Endothelial cell of umbilical vein (primary cell): ENCODE measurements at regions not wholly inside any gene's neighbourhood (a gene's known extent, or its start where the extent isn't known, plus 50 kb on each side); places are given as distances from the start of the nearest gene placed in this dataset.

ENCODE experiments used
- BruUV-seq: library from RNA; stranded (reverse); fragments of 400-500 nt; replicated peaks from 2 replicates; lab custom pipeline; 2021; lab: Mats Ljungman, UMichigan
- CTCF ChIA-PET: fragments of 300-600, 350-600 bp; sonication (Branson Sonifier 250); formaldehyde crosslinking; loops from one replicate; lab custom pipeline; 2021; ENCODE audit warnings: antibody characterized with exemption, inconsistent platforms; lab: Charles Lee
- POLR2A ChIA-PET: fragments of 300-600, 350-600 bp; sonication (Branson Sonifier 250); formaldehyde crosslinking; loops from one replicate; lab custom pipeline; 2021; ENCODE audit warnings: antibody characterized with exemption, inconsistent platforms; lab: Charles Lee
- DNase-seq: peaks from one replicate; pipeline ENCODE4 v3.0.0-alpha.2; 2011; ENCODE audit warnings: low read depth, low spot score
- FAIRE-seq: peaks from 2 replicates; lab custom pipeline; 2011; peaks lifted over from hg19 to GRCh38; lab: Jason Lieb, UNC
- H2AFZ ChIP-seq: 2 replicates; pipeline ENCODE4 v1.6.0; 2012; ENCODE audit warnings: low read depth, low read length, control low read depth, inconsistent platforms
- H3K27ac ChIP-seq: 2 replicates; pipeline ENCODE4 v1.5.1; 2011; ENCODE audit warnings: low read depth, mild to moderate bottlenecking, control low read depth, low read length, moderate library complexity; ENCODE audit not compliant: insufficient read depth
- H3K27me3 ChIP-seq, 2 experiments: 2 replicates each; pipeline versions ENCODE4 v1.6.0 to v1.6.1; 2011; ENCODE audit warnings: low read length in 2 of 2, mixed read lengths in 1 of 2; ENCODE audit not compliant: control insufficient read depth in 2 of 2, insufficient read depth in 2 of 2
- H3K36me3 ChIP-seq, 2 experiments: 2 replicates in 1 of 2; 3 replicates in 1 of 2; pipeline ENCODE4 v1.5.1; 2011; ENCODE audit warnings: low read length in 2 of 2, mild to moderate bottlenecking in 1 of 2, moderate library complexity in 1 of 2; ENCODE audit not compliant: control insufficient read depth in 2 of 2, insufficient read depth in 2 of 2; ENCODE audit errors: extremely low read depth in 1 of 2
- H3K4me1 ChIP-seq: 3 replicates; pipeline ENCODE4 v1.5.1; 2011; ENCODE audit warnings: mild to moderate bottlenecking, low read length; ENCODE audit not compliant: control insufficient read depth, insufficient read depth; ENCODE audit errors: extremely low read depth
- H3K4me2 ChIP-seq: 2 replicates; pipeline ENCODE4 v1.6.1; 2011; ENCODE audit warnings: low read length, control low read depth, mixed read lengths; ENCODE audit not compliant: insufficient read depth
- H3K4me3 ChIP-seq, 3 experiments: fragments of 200-600 bp in 1 of 3; sonication (generic), shearing (Covaris generic) in 1 of 3; replicated peaks in 1 of 3; 2 replicates each; pipeline ENCODE4 v1.5.1; 2011 to 2016; ENCODE audit warnings: control low read depth in 3 of 3, low read length in 3 of 3, mild to moderate bottlenecking in 2 of 3, inconsistent platforms in 1 of 3, low read depth in 1 of 3, moderate library complexity in 1 of 3; ENCODE audit not compliant: insufficient read depth in 1 of 3
- H3K79me2 ChIP-seq: 2 replicates; pipeline ENCODE4 v1.6.0; 2012; ENCODE audit warnings: low read length, inconsistent platforms; ENCODE audit not compliant: control insufficient read depth, insufficient read depth
- H3K9ac ChIP-seq: replicated peaks from 2 replicates; pipeline ENCODE3; 2011; ENCODE audit warnings: low read length, control low read depth; ENCODE audit not compliant: insufficient read depth; ENCODE audit errors: extremely low read depth
- H3K9me1 ChIP-seq: replicated peaks from 3 replicates; pipeline ENCODE4 v1.6.0; 2011; ENCODE audit warnings: mild to moderate bottlenecking, low read length; ENCODE audit not compliant: control insufficient read depth, insufficient read depth; ENCODE audit errors: extremely low read depth
- H3K9me3 ChIP-seq: replicated peaks from 2 replicates; pipeline ENCODE4 v1.5.1; 2012; ENCODE audit warnings: low read length, inconsistent platforms; ENCODE audit not compliant: control insufficient read depth, insufficient read depth
- H4K20me1 ChIP-seq: replicated peaks from 2 replicates; pipeline ENCODE3; 2011; ENCODE audit warnings: mild to moderate bottlenecking, low read length; ENCODE audit not compliant: control insufficient read depth, insufficient read depth; ENCODE audit errors: extremely low read depth
- EZH2 ChIP-seq: IDR thresholded peaks from 2 replicates; pipeline ENCODE4 v1.6.1; 2012; ENCODE audit warnings: borderline replicate concordance, low read depth, mild to moderate bottlenecking, moderate library complexity, low read length, inconsistent platforms; ENCODE audit not compliant: severe bottlenecking
- FOS ChIP-seq: IDR thresholded peaks from 2 replicates; pipeline ENCODE4 v1.6.1; 2011; ENCODE audit warnings: mild to moderate bottlenecking, low read length, moderate library complexity, borderline replicate concordance; ENCODE audit not compliant: insufficient read depth
- GATA2 ChIP-seq: IDR thresholded peaks from 2 replicates; pipeline ENCODE4 v1.7.0; 2011; ENCODE audit warnings: low read depth, mild to moderate bottlenecking, moderate library complexity, mixed read lengths, low read length; ENCODE audit not compliant: insufficient read length, insufficient read depth
- JUN ChIP-seq: IDR thresholded peaks from 2 replicates; pipeline ENCODE4 v1.6.1; 2011; ENCODE audit warnings: borderline replicate concordance, low read depth; ENCODE audit not compliant: insufficient read length, insufficient read depth
- MYC ChIP-seq: IDR thresholded peaks from one replicate; pipeline ENCODE4 v1.6.1; 2011; ENCODE audit warnings: mild to moderate bottlenecking, low read depth, low read length
- POLR2A ChIP-seq: IDR thresholded peaks from 2 replicates; pipeline ENCODE4 v1.6.1; 2012; ENCODE audit warnings: low read depth, mild to moderate bottlenecking, control low read depth, low read length
- POLR2AphosphoS5 ChIP-seq: IDR thresholded peaks from 2 replicates; pipeline ENCODE4 v1.6.1; 2012; ENCODE audit warnings: low read depth, mild to moderate bottlenecking, control low read depth, low read length, moderate library complexity; ENCODE audit not compliant: insufficient read depth
- dilution Hi-C: fragments of 300-500 bp; cut with MboI; formaldehyde crosslinking; loops from one replicate; pipeline ENCODE4 v1.15.0; 2019; ENCODE audit warnings: low sequenced_read_pairs; ENCODE audit not compliant: extremely low pct_ligation_motif_present
- intact Hi-C: fragments of 100-400 bp; cut with micrococcal nuclease; formaldehyde crosslinking; loops from one replicate; pipeline ENCODE4 v1.10.0; 2022
- TF ChIP-seq, protein P1 (sequence below): IDR thresholded peaks from 2 replicates; pipeline ENCODE4 v1.6.1; 2011; ENCODE audit not compliant: insufficient read depth, insufficient read length
- TF ChIP-seq, protein P2 (sequence below), 2 donors: IDR thresholded peaks; 1 replicate in 1 of 2; 2 replicates in 1 of 2; pipeline ENCODE4 v1.5.1; 2011; ENCODE audit warnings: low read length in 2 of 2, mild to moderate bottlenecking in 2 of 2, moderate library complexity in 2 of 2, control low read depth in 1 of 2, inconsistent platforms in 1 of 2, low read depth in 1 of 2; ENCODE audit not compliant: insufficient read depth in 1 of 2; ENCODE audit errors: extremely low read depth in 1 of 2

DNA sequence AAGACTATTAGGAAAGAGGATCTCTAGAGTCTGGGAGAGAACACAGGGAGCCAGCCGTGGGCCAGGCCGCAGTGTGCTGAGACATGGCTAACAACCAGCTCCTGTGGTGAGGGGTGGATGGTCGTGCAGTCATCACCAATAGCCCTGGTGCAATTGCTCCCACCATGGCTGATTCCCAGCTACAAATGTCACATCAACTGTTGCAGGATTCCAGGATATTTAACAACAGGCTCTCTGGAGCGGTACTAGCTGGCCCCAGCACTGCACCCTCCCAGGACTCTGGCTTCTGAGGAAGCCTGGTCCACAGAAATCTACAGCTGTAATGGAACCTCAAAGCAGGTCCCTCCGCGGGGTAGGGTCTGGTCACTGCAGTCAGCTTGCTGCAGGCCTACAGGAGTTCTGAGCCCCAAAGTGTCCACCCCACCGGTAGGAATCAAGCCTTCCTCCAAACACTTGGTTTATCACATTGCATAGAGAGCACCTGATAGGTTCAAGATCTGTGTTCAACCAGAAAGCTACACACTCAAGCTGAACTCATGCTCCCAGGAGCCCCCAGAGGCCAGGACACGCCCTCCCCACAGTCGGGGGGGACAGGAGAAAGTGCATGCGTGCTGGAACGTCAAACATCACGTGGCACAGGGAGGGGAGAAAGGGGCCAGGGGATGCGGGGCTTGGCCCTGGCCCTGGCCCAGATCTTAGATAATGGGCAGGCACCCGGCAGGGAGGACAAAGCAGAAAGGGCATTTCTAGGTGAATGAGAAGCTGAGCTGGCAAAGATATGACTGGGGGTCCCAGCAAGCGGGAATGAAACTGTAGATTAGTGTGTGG, 609.0 kb downstream of the TBC1D22A start:
- CTCF ChIA-PET, result no interaction called here
- Histone ChIP-seq H3K4me1 (no peaks in the 10 kb centered on the region), H2AFZ (no peak overlapping the region), H3K79me2 (no peaks in the 10 kb centered on the region), H3K9me1 (no peaks in the 10 kb centered on the region), H4K20me1 (no peaks in the 10 kb centered on the region), H3K27ac (no peak overlapping the region), H3K4me3 (no peak overlapping the region), H3K9ac (no peak overlapping the region), H3K9me3 (no peaks in the 10 kb centered on the region), H3K27me3 (no peaks in the 10 kb centered on the region), H3K4me2 (no peak overlapping the region), H3K36me3 (no peaks in the 10 kb centered on the region)
- FAIRE-seq (no peak), DNase-seq (no peak)
- dilution Hi-C loops, result no loop called here
- intact Hi-C loops, result no loop called here
- POLR2A ChIA-PET, result no interaction called here
- TF ChIP-seq GATA2 (no peak), MYC (no peak), POLR2A (no peak)
- no TSS peak for BruUV-seq

DNA sequence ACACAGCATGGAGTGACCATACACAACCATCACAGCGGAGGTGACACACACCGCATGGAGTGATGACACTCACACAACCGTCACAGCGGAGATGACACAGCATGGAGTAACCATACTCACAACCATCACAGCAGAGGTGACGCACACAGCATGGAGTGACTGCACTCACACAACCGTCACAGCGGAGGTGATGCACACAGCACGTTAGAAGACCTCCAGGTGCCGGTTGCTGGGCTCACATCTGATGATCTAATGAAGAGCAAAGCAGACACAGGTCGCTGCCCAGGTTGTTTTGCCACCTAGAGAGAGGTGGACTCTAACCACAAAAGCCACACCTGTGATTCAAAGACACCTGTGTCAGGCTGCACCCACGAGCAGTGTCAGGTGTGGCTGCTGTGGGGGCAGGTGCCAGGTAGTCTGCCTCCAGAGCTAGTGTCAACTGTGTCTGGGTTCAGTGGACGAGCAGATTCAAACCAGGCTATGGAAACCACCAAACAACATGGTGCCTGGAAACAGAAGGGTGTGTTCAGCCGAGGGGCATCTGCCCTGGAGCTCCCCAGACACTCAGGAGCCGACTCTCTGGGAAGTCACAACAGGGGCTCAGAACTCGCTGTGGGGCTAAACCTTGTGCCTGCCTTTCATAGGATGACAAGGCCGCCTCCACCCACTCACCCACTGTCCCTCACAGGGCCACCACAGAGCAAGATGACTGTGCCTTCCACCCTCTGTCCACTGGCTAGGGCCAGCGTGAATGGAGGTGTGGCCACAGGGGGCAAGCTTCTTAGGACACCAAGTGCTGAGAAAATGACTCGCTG, 608.2 kb downstream of the TBC1D22A start:
- ChIA-PET CTCF (no interaction called here), POLR2A (no interaction called here)
- no peak for FAIRE-seq
- Histone ChIP-seq H3K27me3 (no peaks in the 10 kb centered on the region), H3K27ac (no peak overlapping the region), H3K36me3 (no peaks in the 10 kb centered on the region), H3K9me3 (no peaks in the 10 kb centered on the region), H4K20me1 (no peaks in the 10 kb centered on the region), H3K9me1 (no peaks in the 10 kb centered on the region), H3K4me2 (no peak overlapping the region), H3K4me3 (no peak overlapping the region), H3K4me1 (no peaks in the 10 kb centered on the region), H3K9ac (no peak overlapping the region), H2AFZ (no peak overlapping the region), H3K79me2 (no peaks in the 10 kb centered on the region)
- intact Hi-C loops, result no loop called here
- DNase-seq, result no peak
- dilution Hi-C loops, result no loop called here
- TF ChIP-seq MYC (no peak), POLR2AphosphoS5 (no peak), GATA2 (no peak), JUN (no peak), POLR2A (no peak), FOS (no peak), EZH2 (no peak)
- TF ChIP-seq, protein P1, sequence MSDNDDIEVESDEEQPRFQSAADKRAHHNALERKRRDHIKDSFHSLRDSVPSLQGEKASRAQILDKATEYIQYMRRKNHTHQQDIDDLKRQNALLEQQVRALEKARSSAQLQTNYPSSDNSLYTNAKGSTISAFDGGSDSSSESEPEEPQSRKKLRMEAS, result no peak
- TF ChIP-seq, protein P2, sequence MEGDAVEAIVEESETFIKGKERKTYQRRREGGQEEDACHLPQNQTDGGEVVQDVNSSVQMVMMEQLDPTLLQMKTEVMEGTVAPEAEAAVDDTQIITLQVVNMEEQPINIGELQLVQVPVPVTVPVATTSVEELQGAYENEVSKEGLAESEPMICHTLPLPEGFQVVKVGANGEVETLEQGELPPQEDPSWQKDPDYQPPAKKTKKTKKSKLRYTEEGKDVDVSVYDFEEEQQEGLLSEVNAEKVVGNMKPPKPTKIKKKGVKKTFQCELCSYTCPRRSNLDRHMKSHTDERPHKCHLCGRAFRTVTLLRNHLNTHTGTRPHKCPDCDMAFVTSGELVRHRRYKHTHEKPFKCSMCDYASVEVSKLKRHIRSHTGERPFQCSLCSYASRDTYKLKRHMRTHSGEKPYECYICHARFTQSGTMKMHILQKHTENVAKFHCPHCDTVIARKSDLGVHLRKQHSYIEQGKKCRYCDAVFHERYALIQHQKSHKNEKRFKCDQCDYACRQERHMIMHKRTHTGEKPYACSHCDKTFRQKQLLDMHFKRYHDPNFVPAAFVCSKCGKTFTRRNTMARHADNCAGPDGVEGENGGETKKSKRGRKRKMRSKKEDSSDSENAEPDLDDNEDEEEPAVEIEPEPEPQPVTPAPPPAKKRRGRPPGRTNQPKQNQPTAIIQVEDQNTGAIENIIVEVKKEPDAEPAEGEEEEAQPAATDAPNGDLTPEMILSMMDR (IDR thresholded peaks at IDR 0.05; ENCODE audit: extremely low read depth in 1 of 2, insufficient read depth in 1 of 2, low read depth in 1 of 2, low read length in 2 of 2), result no peak
- no TSS peak for BruUV-seq
